ENCODE measurements at regions not wholly inside any gene's neighbourhood (a gene's known extent, or its start where the extent isn't known, plus 50 kb on each side); places are given as distances from the start of the nearest gene placed in this dataset.

DNA sequence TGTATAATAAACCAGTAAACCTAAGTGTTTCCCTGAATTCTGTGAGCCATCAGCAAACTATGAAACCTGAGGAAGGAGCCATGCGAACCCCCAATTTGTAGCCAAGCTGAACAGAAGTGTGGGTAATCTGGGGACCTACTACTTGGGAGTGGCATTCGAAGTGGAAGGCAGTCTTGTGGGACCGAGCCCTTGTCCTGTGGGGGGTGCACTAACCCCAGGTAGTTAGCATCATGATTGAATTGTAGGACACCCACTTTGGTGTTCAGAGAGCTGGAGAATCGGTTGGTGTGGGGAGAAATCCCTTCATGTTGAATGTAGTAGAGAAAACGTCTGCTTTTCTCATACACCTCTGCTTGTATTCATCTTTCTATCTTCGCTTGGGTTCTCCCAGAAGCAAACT lies 79.7 kb upstream of the CPHXL start:
- Histone ChIP-seq H3K27ac (no peak overlapping the region), H3K36me3 (no peaks in the 10 kb centered on the region), H3K27me3 (no peaks in the 10 kb centered on the region), H3K4me3 (no peak overlapping the region), H3K9me3 (no peaks in the 10 kb centered on the region), H3K4me1 (no peaks in the 10 kb centered on the region)
- TF ChIP-seq, protein P1, sequence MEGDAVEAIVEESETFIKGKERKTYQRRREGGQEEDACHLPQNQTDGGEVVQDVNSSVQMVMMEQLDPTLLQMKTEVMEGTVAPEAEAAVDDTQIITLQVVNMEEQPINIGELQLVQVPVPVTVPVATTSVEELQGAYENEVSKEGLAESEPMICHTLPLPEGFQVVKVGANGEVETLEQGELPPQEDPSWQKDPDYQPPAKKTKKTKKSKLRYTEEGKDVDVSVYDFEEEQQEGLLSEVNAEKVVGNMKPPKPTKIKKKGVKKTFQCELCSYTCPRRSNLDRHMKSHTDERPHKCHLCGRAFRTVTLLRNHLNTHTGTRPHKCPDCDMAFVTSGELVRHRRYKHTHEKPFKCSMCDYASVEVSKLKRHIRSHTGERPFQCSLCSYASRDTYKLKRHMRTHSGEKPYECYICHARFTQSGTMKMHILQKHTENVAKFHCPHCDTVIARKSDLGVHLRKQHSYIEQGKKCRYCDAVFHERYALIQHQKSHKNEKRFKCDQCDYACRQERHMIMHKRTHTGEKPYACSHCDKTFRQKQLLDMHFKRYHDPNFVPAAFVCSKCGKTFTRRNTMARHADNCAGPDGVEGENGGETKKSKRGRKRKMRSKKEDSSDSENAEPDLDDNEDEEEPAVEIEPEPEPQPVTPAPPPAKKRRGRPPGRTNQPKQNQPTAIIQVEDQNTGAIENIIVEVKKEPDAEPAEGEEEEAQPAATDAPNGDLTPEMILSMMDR (IDR thresholded peaks at IDR 0.05) = no peak
- DNase-seq (ENCODE audit: low spot score) = no peak

DNA sequence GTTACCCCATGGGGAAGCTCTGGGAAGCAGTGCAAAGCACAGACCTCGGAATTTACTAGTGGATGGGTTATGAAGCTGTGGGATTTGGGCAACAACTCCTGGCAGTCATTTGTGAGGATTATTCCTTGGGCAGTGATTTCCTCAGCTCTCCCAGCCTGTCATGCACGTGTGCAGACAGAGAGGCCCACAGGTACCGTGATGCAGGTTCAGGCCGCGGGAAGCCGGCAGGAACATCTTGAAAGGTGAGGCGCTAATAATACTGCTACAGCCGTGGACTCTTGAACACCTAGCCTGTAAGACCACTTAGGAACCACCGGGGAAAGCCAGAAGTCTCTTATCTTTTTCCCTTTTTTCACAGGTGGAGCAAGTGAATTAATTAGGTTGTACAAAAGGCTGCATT lies 80.2 kb upstream of the CPHXL start:
- H3K9me3 ChIP-seq = no peaks in the 10 kb centered on the region
- no peak for DNase-seq (ENCODE audit: low spot score)
- no peak overlapping the region for H3K27ac ChIP-seq
- TF ChIP-seq, protein P1 (IDR thresholded peaks at IDR 0.05) = no peak
- no peaks in the 10 kb centered on the region for H3K4me1 ChIP-seq
- no peaks in the 10 kb centered on the region for H3K27me3 ChIP-seq
- H3K4me3 ChIP-seq = no peak overlapping the region
- no peaks in the 10 kb centered on the region for H3K36me3 ChIP-seq

DNA sequence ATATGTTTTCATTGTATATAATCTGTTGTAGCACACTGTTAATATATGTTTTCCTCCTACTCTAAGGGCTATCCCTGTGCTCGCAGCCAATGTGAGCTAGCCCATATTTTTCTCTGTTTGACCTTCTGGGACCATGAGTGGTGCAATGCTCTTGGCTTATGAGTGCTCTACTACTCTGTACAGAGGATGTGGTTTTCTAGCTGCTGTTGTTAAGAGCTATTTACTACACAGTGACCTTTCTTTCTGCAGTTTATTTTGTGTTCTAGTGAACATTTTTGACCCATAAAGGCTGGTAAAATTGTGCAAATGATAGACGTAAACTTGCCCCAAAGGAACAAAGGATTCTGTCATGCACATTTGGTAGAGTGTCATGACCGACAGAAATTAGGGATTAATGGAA lies 84.1 kb upstream of the CPHXL start:
- no peak overlapping the region for H3K27ac ChIP-seq
- no peaks in the 10 kb centered on the region for H3K36me3 ChIP-seq
- H3K9me3 ChIP-seq = no peaks in the 10 kb centered on the region
- H3K4me1 ChIP-seq = no peaks in the 10 kb centered on the region
- H3K27me3 ChIP-seq = no peaks in the 10 kb centered on the region
- TF ChIP-seq, protein P1 (IDR thresholded peaks at IDR 0.05) = no peak
- DNase-seq (ENCODE audit: low spot score) = no peak
- no peak overlapping the region for H3K4me3 ChIP-seq

DNA sequence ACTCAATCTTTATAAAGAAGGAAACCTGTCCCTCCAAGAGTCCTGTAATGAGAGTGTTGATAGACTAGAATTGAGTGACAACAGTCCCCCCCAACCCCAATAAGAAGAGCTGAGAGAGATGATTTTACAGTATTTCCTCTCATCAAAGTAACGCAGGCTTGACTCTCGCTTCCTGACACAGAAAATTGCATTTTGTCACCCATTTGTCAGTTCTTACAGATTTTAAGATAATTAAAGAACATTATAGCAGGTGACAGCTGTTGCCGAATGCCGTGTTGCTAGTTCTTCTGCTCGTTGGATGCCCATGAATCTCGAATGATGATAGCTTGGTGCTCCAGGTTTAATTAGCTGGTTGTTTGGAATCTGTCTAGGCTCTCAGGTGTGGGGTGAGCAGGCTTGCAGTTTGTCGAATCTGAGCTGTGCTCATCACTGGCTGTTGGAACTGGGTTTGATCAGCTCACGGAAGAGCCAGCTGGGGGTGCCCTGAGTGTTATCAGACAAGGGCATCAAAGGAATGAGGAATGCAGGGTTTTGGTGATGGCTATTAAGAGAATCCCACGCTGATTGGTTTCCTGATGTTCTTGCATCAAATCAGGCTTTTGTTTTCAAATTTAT lies 84.8 kb upstream of the CPHXL start:
- Histone ChIP-seq H3K27me3 (no peaks in the 10 kb centered on the region), H3K9me3 (no peaks in the 10 kb centered on the region), H3K4me1 (no peaks in the 10 kb centered on the region), H3K4me3 (no peak overlapping the region), H3K36me3 (no peaks in the 10 kb centered on the region), H3K27ac (no peak overlapping the region)
- TF ChIP-seq, protein P1 (IDR thresholded peaks at IDR 0.05) = no peak
- DNase-seq (ENCODE audit: low spot score) = no peak

DNA sequence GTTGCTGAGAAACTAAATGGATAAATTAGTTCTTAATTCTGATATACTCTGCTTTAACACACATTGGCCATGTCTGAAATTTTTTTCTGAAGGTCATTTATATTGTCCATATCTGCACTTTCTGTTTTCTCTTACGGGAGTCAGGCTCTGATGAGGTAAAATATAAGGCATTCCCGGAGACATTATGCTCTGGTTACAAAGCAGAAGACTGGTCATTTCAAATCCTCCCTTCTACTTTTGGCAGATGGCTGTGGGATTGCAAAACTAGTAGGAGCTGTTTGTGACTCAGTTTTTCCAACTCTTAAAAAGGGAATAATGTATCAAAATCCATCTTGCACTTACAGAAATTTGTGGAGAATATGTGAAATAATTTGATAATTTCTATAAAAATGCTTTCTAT lies 92.2 kb upstream of the CPHXL start:
- H3K27ac ChIP-seq = no peak overlapping the region
- no peak for DNase-seq (ENCODE audit: low spot score)

More for the DNA sequence above, 92.2 kb upstream of the CPHXL start:
- Histone ChIP-seq H3K36me3 (no peaks in the 10 kb centered on the region), H3K9me3 (no peaks in the 10 kb centered on the region), H3K4me1 (no peaks in the 10 kb centered on the region), H3K27me3 (no peaks in the 10 kb centered on the region), H3K4me3 (no peak overlapping the region)
- TF ChIP-seq, protein P1 (IDR thresholded peaks at IDR 0.05) = no peak
